NCI-H345 treated with DMSO at 0.1 percent for 48 hours (cell line): ENCODE measurements at regions not wholly inside any gene's neighbourhood (a gene's known extent, or its start where the extent isn't known, plus 50 kb on each side); places are given as distances from the start of the nearest gene placed in this dataset.
"Not testable (repeated sequence)": the region's sequence is repeated elsewhere in the genome, so short reads cannot be mapped to it uniquely, and the experiment has no call there.

Experiments
- DNase-seq: peaks from one replicate; lab custom pipeline; 2025; ENCODE audit not compliant: unreplicated experiment; lab: John Stamatoyannopoulos, UW

GRCh38 chr6:81977486-81977885, 225.0 kb upstream of the TENT5A start:
- no peak for DNase-seq

DNA sequence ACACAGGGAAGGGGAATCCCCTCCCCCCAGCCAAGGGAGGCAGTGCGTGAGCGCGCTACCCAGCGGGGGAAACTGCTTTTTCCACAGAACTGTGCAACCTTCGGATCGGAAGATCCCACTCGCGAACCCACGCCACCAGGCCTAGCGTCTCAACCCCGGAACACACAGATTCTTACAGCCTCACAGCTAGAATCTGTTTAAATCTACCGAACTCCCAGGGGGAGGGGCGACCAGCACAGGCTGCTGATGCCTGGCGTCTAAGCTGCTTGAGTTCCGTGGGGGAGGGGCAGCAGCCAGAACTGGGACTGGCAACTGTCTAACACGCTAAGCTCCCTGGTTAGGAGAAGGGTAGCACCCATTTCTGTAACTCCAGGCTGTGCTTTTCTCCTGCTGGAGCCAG, 217.3 kb upstream of the TENT5A start:
- DNase-seq: no peak

DNA sequence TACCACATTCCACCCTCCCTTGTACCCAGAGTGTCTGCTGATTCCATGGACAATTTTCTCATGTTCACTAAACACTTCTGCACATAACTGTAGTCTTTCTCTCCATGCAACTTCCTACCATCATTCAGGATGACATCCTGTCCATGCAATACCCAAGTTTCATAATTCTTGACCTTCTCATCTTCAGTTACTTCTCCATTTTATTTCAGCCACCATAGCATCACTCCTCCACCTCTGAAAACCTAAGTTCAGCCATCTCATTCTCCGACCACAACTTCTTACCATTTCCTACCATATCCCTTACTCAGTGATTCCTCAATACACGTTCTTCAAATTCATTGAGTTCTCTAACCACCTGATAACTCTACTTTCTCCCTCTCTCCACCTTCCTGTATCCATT, 216.5 kb upstream of the TENT5A start:
- no peak for DNase-seq

GRCh38 chr6:81966968-81967367, 214.5 kb upstream of the TENT5A start:
- DNase-seq: no peak

GRCh38 chr6:81962198-81962597, 209.7 kb upstream of the TENT5A start:
- no peak for DNase-seq

GRCh38 chr6:81950877-81951276, 198.4 kb upstream of the TENT5A start:
- no peak for DNase-seq

GRCh38 chr6:81948861-81949260, 196.4 kb upstream of the TENT5A start:
- no peak for DNase-seq

DNA sequence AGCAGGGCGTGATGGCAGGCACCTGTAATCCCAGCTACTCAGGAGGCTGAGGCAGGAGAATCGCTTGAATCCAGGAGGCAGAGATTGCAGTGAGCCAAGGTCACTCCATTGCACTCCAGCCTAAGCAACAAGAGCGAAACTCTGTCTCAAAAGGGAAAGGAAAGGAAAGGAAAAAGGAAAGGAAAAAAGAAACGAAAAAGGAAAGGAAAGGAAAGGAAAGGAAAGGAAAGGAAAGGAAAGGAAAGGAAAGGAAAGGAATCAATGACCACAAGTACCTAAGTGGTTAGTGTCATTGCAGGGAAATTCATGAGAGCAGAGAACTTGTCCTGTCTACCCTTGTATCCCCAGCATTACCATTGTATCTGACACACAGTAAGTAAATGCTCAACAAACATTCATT, 195.7 kb upstream of the TENT5A start:
- DNase-seq: not testable (repeated sequence)

DNA sequence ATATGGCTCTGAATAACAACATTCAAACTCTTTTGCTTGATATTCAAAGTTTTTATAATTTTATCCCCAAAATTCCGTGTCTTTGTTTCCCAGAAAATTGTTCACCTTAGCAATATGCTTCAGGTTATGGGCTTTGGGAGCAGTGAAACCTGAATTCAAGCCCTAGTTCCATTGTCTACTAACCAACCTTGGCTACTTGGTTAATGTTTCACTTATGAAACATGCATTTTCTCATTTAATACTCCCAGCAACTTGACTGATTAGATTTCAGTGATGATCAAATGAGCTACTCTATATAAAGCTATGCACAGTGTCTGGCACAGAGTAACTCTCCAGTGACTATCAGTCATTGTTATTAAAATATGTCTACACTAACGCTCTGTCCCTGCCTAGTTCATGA, 192.2 kb upstream of the TENT5A start:
- DNase-seq: no peak

- DNase-seq: not testable (repeated sequence)
Measured at GRCh38 chr6:81942842-81943241, 190.4 kb upstream of the TENT5A start.

DNA sequence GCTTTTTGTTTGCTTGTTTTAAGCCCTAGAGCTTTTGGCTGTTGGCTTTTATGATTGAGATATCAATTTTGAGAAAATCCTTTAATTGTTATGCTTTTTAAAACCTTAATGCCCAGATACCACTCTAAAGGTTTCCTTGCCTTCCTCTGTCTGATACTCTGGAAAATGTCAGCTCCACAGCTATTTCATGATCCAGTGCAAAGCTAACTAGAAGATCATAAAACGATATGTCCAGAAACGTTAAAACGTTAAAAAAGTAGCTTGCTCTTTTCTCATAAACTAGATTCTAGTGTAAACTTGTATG, 189.5 kb upstream of the TENT5A start:
- no peak for DNase-seq

DNA sequence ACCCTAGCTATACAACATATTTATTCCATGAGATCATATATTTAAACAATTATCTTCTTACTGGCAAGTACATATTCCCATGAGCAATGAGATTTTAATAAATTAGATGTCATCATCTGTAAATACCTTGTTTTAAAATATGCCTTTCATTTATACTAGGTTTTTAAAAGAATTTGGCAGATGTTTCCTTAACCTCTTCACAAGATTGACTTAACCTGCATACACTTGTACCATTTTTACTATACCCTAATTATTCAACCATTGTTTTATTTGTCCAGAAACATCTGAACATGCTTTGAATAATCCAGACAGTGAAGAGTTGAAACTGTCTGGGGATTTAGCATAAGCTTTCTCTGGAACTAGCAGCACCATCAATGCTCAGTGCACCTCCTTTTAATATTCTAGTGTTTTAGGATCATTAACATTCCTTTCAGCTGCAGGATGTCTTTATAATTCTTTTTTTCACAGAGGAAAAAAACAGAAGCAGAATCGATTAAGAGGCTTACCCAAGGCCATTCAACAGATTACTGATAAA, 188.0 kb upstream of the TENT5A start:
- DNase-seq: no peak

DNA sequence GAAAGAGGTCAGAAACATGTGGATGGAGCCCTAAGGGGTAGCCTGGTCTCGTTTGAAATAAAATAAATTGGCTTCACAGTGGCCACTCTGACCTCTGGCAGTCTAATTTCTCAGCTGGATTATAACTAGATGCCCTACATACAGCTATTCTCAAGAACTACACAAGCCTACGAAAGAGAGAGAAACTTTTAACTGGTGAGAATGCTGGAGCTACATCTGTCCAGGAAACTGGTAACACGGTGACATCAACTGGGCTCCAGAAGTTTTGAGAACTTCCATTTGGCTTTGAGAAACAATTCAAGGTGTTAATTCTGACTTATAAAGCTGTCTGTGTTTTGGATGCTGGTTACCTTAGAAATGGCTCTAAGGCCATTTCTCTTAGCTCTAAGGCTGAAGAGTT, 187.3 kb upstream of the TENT5A start:
- no peak for DNase-seq

- no peak for DNase-seq
Measured at GRCh38 chr6:81938991-81939732, 186.7 kb upstream of the TENT5A start.

DNA sequence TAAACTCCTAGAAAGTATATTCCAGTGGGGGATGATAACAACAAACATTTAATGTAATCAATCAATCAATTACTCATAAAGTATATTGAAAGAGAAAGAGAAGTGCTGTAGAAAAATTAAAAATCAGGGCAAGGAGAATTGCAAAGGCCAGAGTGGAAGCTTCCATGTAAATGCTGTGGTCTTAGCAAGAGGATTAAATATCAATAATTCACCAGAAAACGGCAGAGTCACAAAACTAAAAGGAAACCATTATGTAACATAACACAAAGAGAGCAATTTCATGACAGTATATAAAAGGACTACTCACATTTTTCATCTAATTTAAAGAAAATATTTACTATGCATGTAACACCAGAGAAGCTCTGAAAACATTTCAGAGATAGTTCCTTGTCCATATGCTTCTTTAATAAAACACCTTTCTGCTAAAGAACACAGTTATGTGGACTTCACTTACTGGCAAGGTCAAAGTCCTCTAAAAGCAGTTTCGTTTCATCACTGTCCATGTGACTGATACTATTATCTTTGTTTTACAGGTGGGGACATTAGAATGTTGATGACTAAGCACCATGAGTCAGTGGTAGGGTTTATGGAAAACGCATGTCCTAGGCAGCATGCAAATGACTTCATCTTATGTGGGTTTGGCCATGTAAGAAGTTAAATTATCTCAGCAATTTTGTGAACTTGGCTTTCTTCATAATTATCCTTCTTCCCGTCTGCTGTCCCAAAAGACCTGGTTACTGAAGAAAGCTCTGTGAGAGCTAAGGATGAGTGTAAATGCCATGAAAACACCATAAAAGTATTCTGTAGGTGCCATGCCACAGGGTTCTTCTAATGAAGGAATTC, 185.8 kb upstream of the TENT5A start:
- DNase-seq: no peak

- DNase-seq: no peak
Measured at GRCh38 chr6:81937296-81937937, 184.9 kb upstream of the TENT5A start.

- DNase-seq: no peak
Measured at GRCh38 chr6:81934936-81935335, 182.5 kb upstream of the TENT5A start.

- no peak for DNase-seq
Measured at GRCh38 chr6:81933608-81934051, 181.1 kb upstream of the TENT5A start.

- no peak for DNase-seq
Measured at GRCh38 chr6:81933089-81933488, 180.6 kb upstream of the TENT5A start.

- DNase-seq: not testable (repeated sequence)
Measured at GRCh38 chr6:81932448-81932847, 180.0 kb upstream of the TENT5A start.

- DNase-seq: no peak
Measured at GRCh38 chr6:81929828-81930227, 177.3 kb upstream of the TENT5A start.

DNA sequence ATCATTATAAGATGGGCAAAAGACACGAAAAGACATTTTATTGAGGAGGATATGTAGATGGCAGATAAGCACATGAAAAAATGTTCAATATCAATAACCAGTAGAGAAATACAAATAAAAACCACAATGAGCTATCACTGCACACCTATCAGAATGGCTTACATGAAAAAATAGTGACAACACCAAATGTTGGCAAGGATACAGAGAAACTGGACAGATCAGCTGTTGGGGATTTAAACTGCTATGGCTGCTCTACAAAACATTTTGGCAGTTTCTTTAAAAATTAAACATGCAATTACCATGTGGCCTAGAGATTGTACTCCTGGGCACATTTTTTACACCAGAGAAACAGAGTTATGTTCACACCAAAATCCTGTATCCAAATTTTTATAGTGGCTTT, 172.7 kb upstream of the TENT5A start:
- DNase-seq: no peak
